Osteoblast (primary cell): ENCODE measurements at regions not wholly inside any gene's neighbourhood (a gene's known extent, or its start where the extent isn't known, plus 50 kb on each side); places are given as distances from the start of the nearest gene placed in this dataset.
A peak's percentile ranks its signal among the peaks of the same experiment; 100 is the strongest.

Source experiments
- DNase-seq: peaks from one replicate; pipeline ENCODE4 v3.0.0; 2011; ENCODE audit warnings: low spot score, mixed read lengths; ENCODE audit not compliant: insufficient read length; ENCODE audit errors: missing footprints
- H2AFZ ChIP-seq: 2 replicates; pipeline ENCODE4 v1.6.0; 2011; ENCODE audit warnings: mild to moderate bottlenecking, low read length
- H3K27ac ChIP-seq: 2 replicates; pipeline ENCODE4 v1.5.1; 2011; ENCODE audit warnings: mild to moderate bottlenecking, low read depth, low read length, moderate library complexity
- H3K27me3 ChIP-seq: 2 replicates; pipeline ENCODE4 v1.6.0; 2012; ENCODE audit warnings: mild to moderate bottlenecking, control low read depth, inconsistent platforms, low read length, moderate library complexity; ENCODE audit not compliant: insufficient read depth
- H3K36me3 ChIP-seq: 2 replicates; pipeline ENCODE4 v1.5.1; 2011; ENCODE audit warnings: mild to moderate bottlenecking, low read length, control low read depth, moderate library complexity; ENCODE audit not compliant: insufficient read depth
- H3K4me1 ChIP-seq: 2 replicates; pipeline ENCODE4 v1.5.1; 2011; ENCODE audit warnings: mild to moderate bottlenecking, low read length, control low read depth, moderate library complexity; ENCODE audit not compliant: insufficient read depth
- H3K4me2 ChIP-seq: 2 replicates; pipeline ENCODE4 v1.6.0; 2011; ENCODE audit warnings: mild to moderate bottlenecking, low read length; ENCODE audit not compliant: insufficient read depth
- H3K4me3 ChIP-seq: fragments of 200-600 bp; sonication (generic); 3 replicates; pipeline ENCODE4 v1.5.1; 2012; ENCODE audit warnings: mild to moderate bottlenecking, low read length, inconsistent platforms; ENCODE audit not compliant: insufficient read depth
- H3K79me2 ChIP-seq: 2 replicates; pipeline ENCODE4 v1.6.0; 2012; ENCODE audit warnings: mild to moderate bottlenecking, low read length, control low read depth, inconsistent platforms; ENCODE audit not compliant: insufficient read depth
- H3K9me3 ChIP-seq: 2 replicates; pipeline ENCODE4 v1.5.1; 2011; ENCODE audit warnings: low read depth, low read length, control low read depth
- H4K20me1 ChIP-seq: 2 replicates; pipeline ENCODE4 v1.6.0; 2012; ENCODE audit warnings: mild to moderate bottlenecking, low read length, control low read depth; ENCODE audit not compliant: insufficient read depth
- CTCF ChIP-seq: IDR thresholded peaks from 2 replicates; pipeline ENCODE4 v1.5.1; 2011; ENCODE audit warnings: mild to moderate bottlenecking, low read depth, low read length, moderate library complexity; ENCODE audit errors: extremely low read depth

- Histone ChIP-seq H3K27me3 (peaks cover 11% of the 10 kb centered on the region), H3K36me3 (no peaks in the 10 kb centered on the region), H3K4me2 (no peak overlapping the region), H3K4me3 (no peak overlapping the region), H3K27ac (no peak overlapping the region), H4K20me1 (no peaks in the 10 kb centered on the region), H2AFZ (no peak overlapping the region), H3K4me1 (no peaks in the 10 kb centered on the region), H3K9me3 (no peaks in the 10 kb centered on the region), H3K79me2 (no peaks in the 10 kb centered on the region)
- no peak for DNase-seq
- TF ChIP-seq CTCF = no peak
Measured at GRCh38 chr10:44243851-44244510, 140.9 kb downstream of the CXCL12 start.

DNA sequence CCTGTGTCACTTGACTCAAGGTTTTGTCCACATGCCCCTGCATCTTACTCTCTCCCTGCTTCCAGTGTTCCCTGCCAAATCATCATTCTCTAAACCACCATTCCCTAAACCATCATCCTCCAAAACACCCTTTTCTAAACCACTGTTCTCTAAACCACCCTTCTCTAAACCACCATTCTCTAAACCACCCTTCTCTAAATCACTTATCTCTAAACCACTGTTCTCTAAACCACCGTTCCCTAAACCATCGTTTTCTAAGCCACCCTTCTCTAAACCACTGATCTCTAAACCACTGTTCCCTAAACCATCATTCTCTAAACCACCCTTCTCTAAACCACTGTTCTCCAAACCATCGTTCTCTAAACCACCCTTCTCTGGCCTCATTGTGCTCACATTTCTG lies 142.1 kb downstream of the CXCL12 start:
- Histone ChIP-seq H3K9me3 (no peaks in the 10 kb centered on the region), H3K4me3 (no peak overlapping the region), H3K4me1 (no peaks in the 10 kb centered on the region), H3K36me3 (no peaks in the 10 kb centered on the region), H3K4me2 (no peak overlapping the region), H3K27me3 (peaks cover 11% of the 10 kb centered on the region), H3K79me2 (no peaks in the 10 kb centered on the region), H2AFZ (no peak overlapping the region), H3K27ac (no peak overlapping the region), H4K20me1 (no peaks in the 10 kb centered on the region)
- TF ChIP-seq CTCF = no peak
- DNase-seq = no peak

GRCh38 chr10:44242091-44242490 lies 142.8 kb downstream of the CXCL12 start:
- Histone ChIP-seq H3K9me3 (no peaks in the 10 kb centered on the region), H3K27me3 (peaks cover 11% of the 10 kb centered on the region), H3K36me3 (no peaks in the 10 kb centered on the region), H3K4me3 (no peak overlapping the region), H3K4me2 (no peak overlapping the region), H2AFZ (no peak overlapping the region), H4K20me1 (no peaks in the 10 kb centered on the region), H3K27ac (no peak overlapping the region), H3K79me2 (no peaks in the 10 kb centered on the region), H3K4me1 (no peaks in the 10 kb centered on the region)
- DNase-seq = peak; percentile 38
- TF ChIP-seq CTCF = no peak

GRCh38 chr10:44240584-44241205 lies 144.2 kb downstream of the CXCL12 start:
- H3K4me2 ChIP-seq = no peak overlapping the region
- no peak for TF ChIP-seq CTCF
- no peak overlapping the region for H2AFZ ChIP-seq
- H3K4me1 ChIP-seq = no peaks in the 10 kb centered on the region
- H3K4me3 ChIP-seq = no peak overlapping the region
- no peaks in the 10 kb centered on the region for H3K36me3 ChIP-seq
- no peaks in the 10 kb centered on the region for H3K9me3 ChIP-seq
- no peaks in the 10 kb centered on the region for H3K79me2 ChIP-seq
- DNase-seq = peak; percentile 47
- no peaks in the 10 kb centered on the region for H4K20me1 ChIP-seq
- peaks cover 11% of the 10 kb centered on the region for H3K27me3 ChIP-seq
- no peak overlapping the region for H3K27ac ChIP-seq
